ENCODE measurements at regions not wholly inside any gene's neighbourhood (a gene's known extent, or its start where the extent isn't known, plus 50 kb on each side); places are given as distances from the start of the nearest gene placed in this dataset.
"Not testable (repeated sequence)": the region's sequence is repeated elsewhere in the genome, so short reads cannot be mapped to it uniquely, and the experiment has no call there.

- no peak for DNase-seq
These were observed 146.4 kb upstream of the ERCC6L2 start for GRCh38 chr9:95729046-95729445.

GRCh38 chr9:95727947-95728520, 147.5 kb upstream of the ERCC6L2 start:
- no peak for DNase-seq

- peak; percentile 75 for DNase-seq
These were observed 148.7 kb upstream of the ERCC6L2 start for GRCh38 chr9:95726756-95727155.

- DNase-seq = peak; percentile 3
These were observed 150.4 kb upstream of the ERCC6L2 start for GRCh38 chr9:95725045-95725444.

GRCh38 chr9:95724253-95724991, 151.1 kb upstream of the ERCC6L2 start:
- DNase-seq = peak; percentile 35

GRCh38 chr9:95722141-95722540, 153.3 kb upstream of the ERCC6L2 start:
- no peak for DNase-seq

GRCh38 chr9:95721061-95721531, 154.4 kb upstream of the ERCC6L2 start:
- no peak for DNase-seq

- no peak for DNase-seq
These were observed 155.0 kb upstream of the ERCC6L2 start for GRCh38 chr9:95720496-95720895.

- DNase-seq = no peak
These were observed 156.1 kb upstream of the ERCC6L2 start for GRCh38 chr9:95719354-95719753.

GRCh38 chr9:95718263-95718662, 157.2 kb upstream of the ERCC6L2 start:
- no peak for DNase-seq

GRCh38 chr9:95715868-95716435, 159.5 kb upstream of the ERCC6L2 start:
- DNase-seq = no peak

GRCh38 chr9:95710446-95710845, 165.0 kb upstream of the ERCC6L2 start:
- DNase-seq = no peak

- DNase-seq = no peak
These were observed 178.8 kb upstream of the ERCC6L2 start for GRCh38 chr9:95696701-95697100.

GRCh38 chr9:95691435-95691834, 174.7 kb upstream of the PTCH1 start:
- DNase-seq = no peak

- DNase-seq = no peak
These were observed 172.9 kb upstream of the PTCH1 start for GRCh38 chr9:95689669-95690068.

- no peak for DNase-seq
These were observed 167.7 kb upstream of the PTCH1 start for GRCh38 chr9:95684516-95684915.

GRCh38 chr9:95680306-95680705, 163.5 kb upstream of the PTCH1 start:
- DNase-seq = not testable (repeated sequence)

GRCh38 chr9:95679874-95680273, 163.1 kb upstream of the PTCH1 start:
- DNase-seq = no peak

- DNase-seq = no peak
These were observed 162.0 kb upstream of the PTCH1 start for GRCh38 chr9:95678759-95679158.

- no peak for DNase-seq
These were observed 153.4 kb upstream of the PTCH1 start for GRCh38 chr9:95670122-95670521.

- DNase-seq = no peak
These were observed 152.5 kb upstream of the PTCH1 start for GRCh38 chr9:95669253-95669652.

GRCh38 chr9:95667789-95668188, 151.0 kb upstream of the PTCH1 start:
- DNase-seq = no peak

GRCh38 chr9:95666785-95667155, 150.0 kb upstream of the PTCH1 start:
- no peak for DNase-seq

GRCh38 chr9:95666096-95666784, 149.5 kb upstream of the PTCH1 start:
- no peak for DNase-seq

Measured in hematopoietic multipotent progenitor cell treated with erythropoietin and hydrocortisone succinate and interleukin-3 and kit ligand, for 4 days (in vitro differentiated cells).